ENCODE measurements at regions not wholly inside any gene's neighbourhood (a gene's known extent, or its start where the extent isn't known, plus 50 kb on each side); places are given as distances from the start of the nearest gene placed in this dataset.

- no peaks in the 10 kb centered on the region for H3K36me3 ChIP-seq (ENCODE audit: control insufficient read depth in 4 of 4, insufficient read depth in 4 of 4, low read length in 4 of 4)
- no peaks in the 10 kb centered on the region for H3K4me1 ChIP-seq (ENCODE audit: control insufficient read depth in 5 of 5, insufficient read depth in 5 of 5, low read length in 5 of 5)
- no peaks in the 10 kb centered on the region for H3K27me3 ChIP-seq (ENCODE audit: control insufficient read depth in 3 of 3, insufficient read depth in 3 of 3, low read length in 2 of 3)
- H3K9ac ChIP-seq (ENCODE audit: insufficient read depth in 1 of 2, low read length in 2 of 2) = no peak overlapping the region
- no peak for DNase-seq
- H3K4me3 ChIP-seq = no peak overlapping the region
- no peak overlapping the region for H3K27ac ChIP-seq (ENCODE audit: low read depth in 1 of 2, low read length in 1 of 2)
- no peak for ATAC-seq (ENCODE audit: insufficient read depth, low FRiP score)
- WGBS, 2 donors = 92% methylated on average over 7 of the region's 7 CpGs
- no peaks in the 10 kb centered on the region for H3K9me3 ChIP-seq (ENCODE audit: control insufficient read depth in 4 of 4, insufficient read depth in 3 of 4, low read length in 3 of 4)
- no peak for TF ChIP-seq CTCF (IDR thresholded peaks at IDR 0.05; ENCODE audit: control extremely low read depth, extremely low read depth)
Observed at GRCh38 chr3:132829101-132829500, 106.9 kb upstream of the NPHP3 start.

GRCh38 chr3:132822837-132823236 lies 100.6 kb upstream of the NPHP3 start:
- no peak for DNase-seq
- H3K36me3 ChIP-seq (ENCODE audit: control insufficient read depth in 4 of 4, insufficient read depth in 4 of 4, low read length in 4 of 4) = no peaks in the 10 kb centered on the region
- no peaks in the 10 kb centered on the region for H3K9me3 ChIP-seq (ENCODE audit: control insufficient read depth in 4 of 4, insufficient read depth in 3 of 4, low read length in 3 of 4)
- H3K4me1 ChIP-seq (ENCODE audit: control insufficient read depth in 5 of 5, insufficient read depth in 5 of 5, low read length in 5 of 5) = peaks cover 0 to 10% (median 4%) of the 10 kb centered on the region in 5 donors
- H3K4me3 ChIP-seq = no peak overlapping the region
- 79 to 83% methylated on average over 2 of the region's 2 CpGs for WGBS, 2 donors
- no peak overlapping the region for H3K27ac ChIP-seq (ENCODE audit: low read depth in 1 of 2, low read length in 1 of 2)
- no peaks in the 10 kb centered on the region for H3K27me3 ChIP-seq (ENCODE audit: control insufficient read depth in 3 of 3, insufficient read depth in 3 of 3, low read length in 2 of 3)
- no peak overlapping the region for H3K9ac ChIP-seq (ENCODE audit: insufficient read depth in 1 of 2, low read length in 2 of 2)
- no peak for TF ChIP-seq CTCF (IDR thresholded peaks at IDR 0.05; ENCODE audit: control extremely low read depth, extremely low read depth)
- ATAC-seq (ENCODE audit: insufficient read depth, low FRiP score) = no peak

- Histone ChIP-seq H3K9me3 (ENCODE audit: control insufficient read depth in 4 of 4, insufficient read depth in 3 of 4, low read length in 3 of 4) (no peaks in the 10 kb centered on the region), H3K4me1 (ENCODE audit: control insufficient read depth in 5 of 5, insufficient read depth in 5 of 5, low read length in 5 of 5) (peaks cover 0 to 10% (median 4%) of the 10 kb centered on the region in 5 donors), H3K4me3 (no peak overlapping the region), H3K9ac (ENCODE audit: insufficient read depth in 1 of 2, low read length in 2 of 2) (no peak overlapping the region), H3K27ac (ENCODE audit: low read depth in 1 of 2, low read length in 1 of 2) (no peak overlapping the region), H3K36me3 (ENCODE audit: control insufficient read depth in 4 of 4, insufficient read depth in 4 of 4, low read length in 4 of 4) (no peaks in the 10 kb centered on the region), H3K27me3 (ENCODE audit: control insufficient read depth in 3 of 3, insufficient read depth in 3 of 3, low read length in 2 of 3) (no peaks in the 10 kb centered on the region)
- no peak for ATAC-seq (ENCODE audit: insufficient read depth, low FRiP score)
- no peak for TF ChIP-seq CTCF (IDR thresholded peaks at IDR 0.05; ENCODE audit: control extremely low read depth, extremely low read depth)
- WGBS, 2 donors = 65 to 82% methylated on average over 1 of the region's 1 CpG
- DNase-seq = no peak
Observed at GRCh38 chr3:132822266-132822665, 100.1 kb upstream of the NPHP3 start.

GRCh38 chr3:132821314-132821713 lies 99.1 kb upstream of the NPHP3 start:
- H3K9me3 ChIP-seq (ENCODE audit: control insufficient read depth in 4 of 4, insufficient read depth in 3 of 4, low read length in 3 of 4) = no peaks in the 10 kb centered on the region
- H3K9ac ChIP-seq (ENCODE audit: insufficient read depth in 1 of 2, low read length in 2 of 2) = no peak overlapping the region
- WGBS, 2 donors = 85 to 89% methylated on average over 2 of the region's 2 CpGs
- no peak overlapping the region for H3K27ac ChIP-seq (ENCODE audit: low read depth in 1 of 2, low read length in 1 of 2)
- DNase-seq = no peak
- H3K27me3 ChIP-seq (ENCODE audit: control insufficient read depth in 3 of 3, insufficient read depth in 3 of 3, low read length in 2 of 3) = no peaks in the 10 kb centered on the region
- no peak for TF ChIP-seq CTCF (IDR thresholded peaks at IDR 0.05; ENCODE audit: control extremely low read depth, extremely low read depth)
- ATAC-seq (ENCODE audit: insufficient read depth, low FRiP score) = no peak
- H3K4me1 ChIP-seq (ENCODE audit: control insufficient read depth in 5 of 5, insufficient read depth in 5 of 5, low read length in 5 of 5) = peaks cover 0 to 10% (median 4%) of the 10 kb centered on the region in 5 donors
- no peaks in the 10 kb centered on the region for H3K36me3 ChIP-seq (ENCODE audit: control insufficient read depth in 4 of 4, insufficient read depth in 4 of 4, low read length in 4 of 4)
- no peak overlapping the region for H3K4me3 ChIP-seq
